GM19099 (cell line): ENCODE measurements at regions not wholly inside any gene's neighbourhood (a gene's known extent, or its start where the extent isn't known, plus 50 kb on each side); places are given as distances from the start of the nearest gene placed in this dataset.

Experiments used
- POLR2A ChIP-seq: IDR thresholded peaks from 3 replicates; pipeline ENCODE4 v1.6.1; 2011; ENCODE audit warnings: low read depth; ENCODE audit not compliant: insufficient read length; ENCODE audit errors: extremely low read depth

GRCh38 chr14:106291626-106292025 lies 765.2 kb downstream of the TMEM121 start:
- no peak for TF ChIP-seq POLR2A

- TF ChIP-seq POLR2A, result no peak
Observed at GRCh38 chr14:106294324-106294723, 767.9 kb downstream of the TMEM121 start.

- TF ChIP-seq POLR2A, result no peak
Observed at GRCh38 chr14:106302661-106303060, 776.3 kb downstream of the TMEM121 start.

- TF ChIP-seq POLR2A, result no peak
Observed at GRCh38 chr14:106304271-106304670, 777.9 kb downstream of the TMEM121 start.

- TF ChIP-seq POLR2A, result no peak
Observed at GRCh38 chr14:106308839-106309389, 782.5 kb downstream of the TMEM121 start.

GRCh38 chr14:106309423-106309822 lies 783.0 kb downstream of the TMEM121 start:
- TF ChIP-seq POLR2A, result no peak

GRCh38 chr14:106315436-106315835 lies 789.1 kb downstream of the TMEM121 start:
- TF ChIP-seq POLR2A, result no peak

- no peak for TF ChIP-seq POLR2A
Observed at GRCh38 chr14:106317593-106317992, 791.2 kb downstream of the TMEM121 start.

- TF ChIP-seq POLR2A, result no peak
Observed at GRCh38 chr14:106318700-106319099, 792.3 kb downstream of the TMEM121 start.

GRCh38 chr14:106327234-106327633 lies 800.9 kb downstream of the TMEM121 start:
- no peak for TF ChIP-seq POLR2A

- no peak for TF ChIP-seq POLR2A
Observed at GRCh38 chr14:106343626-106344025, 817.2 kb downstream of the TMEM121 start.

- no peak for TF ChIP-seq POLR2A
Observed at GRCh38 chr14:106346084-106346483, 819.7 kb downstream of the TMEM121 start.

- TF ChIP-seq POLR2A, result no peak
Observed at GRCh38 chr14:106346534-106347290, 820.3 kb downstream of the TMEM121 start.

- no peak for TF ChIP-seq POLR2A
Observed at GRCh38 chr14:106347291-106347778, 821.0 kb downstream of the TMEM121 start.

GRCh38 chr14:106347890-106348755 lies 821.7 kb downstream of the TMEM121 start:
- TF ChIP-seq POLR2A, result no peak
